Keratinocyte (primary cell): ENCODE measurements at regions not wholly inside any gene's neighbourhood (a gene's known extent, or its start where the extent isn't known, plus 50 kb on each side); places are given as distances from the start of the nearest gene placed in this dataset.

Source experiments
- DNase-seq: peaks from one replicate; pipeline ENCODE4 v3.0.0-alpha.2; 2011; ENCODE audit warnings: low read depth, missing footprints, low spot score
- FAIRE-seq: peaks from 2 replicates; lab custom pipeline; 2011; peaks lifted over from hg19 to GRCh38; lab: Jason Lieb, UNC
- H2AFZ ChIP-seq: 2 replicates; pipeline ENCODE4 v1.6.0; 2012; ENCODE audit warnings: low read length, control low read depth, inconsistent platforms; ENCODE audit not compliant: control insufficient read depth
- H3K27ac ChIP-seq: 2 replicates; pipeline ENCODE4 v1.5.1; 2011; ENCODE audit warnings: low read length; ENCODE audit not compliant: control insufficient read depth, insufficient read depth
- H3K27me3 ChIP-seq: 3 replicates; pipeline ENCODE4 v1.6.0; 2011; ENCODE audit warnings: low read length; ENCODE audit not compliant: control insufficient read depth, insufficient read depth; ENCODE audit errors: extremely low read depth
- H3K36me3 ChIP-seq, 2 experiments: 2 replicates in 1 of 2; 3 replicates in 1 of 2; pipeline ENCODE4 v1.5.1; 2011; ENCODE audit warnings: low read length in 2 of 2, mild to moderate bottlenecking in 1 of 2; ENCODE audit not compliant: control insufficient read depth in 2 of 2, insufficient read depth in 2 of 2; ENCODE audit errors: extremely low read depth in 1 of 2
- H3K4me1 ChIP-seq: 3 replicates; pipeline ENCODE4 v1.5.1; 2011; ENCODE audit warnings: low read length; ENCODE audit not compliant: control insufficient read depth, insufficient read depth; ENCODE audit errors: extremely low read depth
- H3K4me2 ChIP-seq: 3 replicates; pipeline ENCODE4 v1.6.0; 2011; ENCODE audit warnings: low read depth, low read length; ENCODE audit not compliant: control insufficient read depth, insufficient read depth; ENCODE audit errors: extremely low read depth
- H3K4me3 ChIP-seq, 3 experiments: fragments of 200-600 bp in 1 of 3; sonication (generic) in 1 of 3; 2 replicates in 2 of 3; 3 replicates in 1 of 3; pipeline ENCODE4 v1.5.1; 2011 to 2016; ENCODE audit warnings: low read length in 3 of 3, mild to moderate bottlenecking in 3 of 3, control low read depth in 2 of 3, inconsistent platforms in 1 of 3, low read depth in 1 of 3, mixed read lengths in 1 of 3, mixed run types in 1 of 3, moderate library complexity in 1 of 3; ENCODE audit not compliant: control insufficient read depth in 2 of 3, insufficient read depth in 2 of 3; ENCODE audit errors: extremely low read depth in 1 of 3
- H3K79me2 ChIP-seq: 2 replicates; pipeline ENCODE4 v1.6.0; 2012; ENCODE audit warnings: low read length; ENCODE audit not compliant: control insufficient read depth, insufficient read depth
- H3K9ac ChIP-seq: 3 replicates; pipeline ENCODE4 v1.6.0; 2011; ENCODE audit warnings: low read length; ENCODE audit not compliant: control insufficient read depth, insufficient read depth; ENCODE audit errors: extremely low read depth
- H3K9me1 ChIP-seq: 3 replicates; pipeline ENCODE4 v1.6.0; 2011; ENCODE audit warnings: low read length; ENCODE audit not compliant: control insufficient read depth, insufficient read depth; ENCODE audit errors: extremely low read depth
- H3K9me3 ChIP-seq: 2 replicates; pipeline ENCODE4 v1.5.1; 2012; ENCODE audit warnings: low read depth, low read length; ENCODE audit not compliant: control insufficient read depth
- H4K20me1 ChIP-seq: 3 replicates; pipeline ENCODE4 v1.6.0; 2011; ENCODE audit warnings: low read length; ENCODE audit not compliant: control insufficient read depth, insufficient read depth; ENCODE audit errors: extremely low read depth
- EZH2 ChIP-seq: IDR thresholded peaks from one replicate; pipeline ENCODE4 v1.6.1; 2012; ENCODE audit warnings: inconsistent platforms, mild to moderate bottlenecking, low read length, moderate library complexity
- dilution Hi-C: fragments of 300-500 bp; cut with MboI; formaldehyde crosslinking; loops from one replicate; pipeline ENCODE4 v1.7.0; 2020; ENCODE audit warnings: low sequenced_read_pairs; ENCODE audit not compliant: extremely low pct_ligation_motif_present
- TF ChIP-seq, protein P1 (sequence below), 3 experiments: IDR thresholded peaks in 1 of 3; conservative IDR thresholded peaks in 1 of 3; optimal IDR thresholded peaks in 1 of 3; 2 replicates in 2 of 3; 3 replicates in 1 of 3; pipeline versions ENCODE3 to v1.5.1; 2011; ENCODE audit warnings: low read length in 3 of 3, mild to moderate bottlenecking in 3 of 3, moderate library complexity in 2 of 3, control low read depth in 1 of 3, inconsistent platforms in 1 of 3; ENCODE audit not compliant: insufficient read depth in 2 of 3; ENCODE audit errors: extremely low read depth in 1 of 3

GRCh38 chr12:63036216-63036973 lies 101.4 kb upstream of the PPM1H start:
- FAIRE-seq (no peak), DNase-seq (no peak)
- TF ChIP-seq, protein P1, sequence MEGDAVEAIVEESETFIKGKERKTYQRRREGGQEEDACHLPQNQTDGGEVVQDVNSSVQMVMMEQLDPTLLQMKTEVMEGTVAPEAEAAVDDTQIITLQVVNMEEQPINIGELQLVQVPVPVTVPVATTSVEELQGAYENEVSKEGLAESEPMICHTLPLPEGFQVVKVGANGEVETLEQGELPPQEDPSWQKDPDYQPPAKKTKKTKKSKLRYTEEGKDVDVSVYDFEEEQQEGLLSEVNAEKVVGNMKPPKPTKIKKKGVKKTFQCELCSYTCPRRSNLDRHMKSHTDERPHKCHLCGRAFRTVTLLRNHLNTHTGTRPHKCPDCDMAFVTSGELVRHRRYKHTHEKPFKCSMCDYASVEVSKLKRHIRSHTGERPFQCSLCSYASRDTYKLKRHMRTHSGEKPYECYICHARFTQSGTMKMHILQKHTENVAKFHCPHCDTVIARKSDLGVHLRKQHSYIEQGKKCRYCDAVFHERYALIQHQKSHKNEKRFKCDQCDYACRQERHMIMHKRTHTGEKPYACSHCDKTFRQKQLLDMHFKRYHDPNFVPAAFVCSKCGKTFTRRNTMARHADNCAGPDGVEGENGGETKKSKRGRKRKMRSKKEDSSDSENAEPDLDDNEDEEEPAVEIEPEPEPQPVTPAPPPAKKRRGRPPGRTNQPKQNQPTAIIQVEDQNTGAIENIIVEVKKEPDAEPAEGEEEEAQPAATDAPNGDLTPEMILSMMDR (optimal IDR thresholded peaks at IDR 0.05 in 1 of 3, IDR thresholded peaks at IDR 0.05 in 1 of 3, conservative IDR thresholded peaks at IDR 0.05 in 1 of 3; ENCODE audit: extremely low read depth in 1 of 3, insufficient read depth in 2 of 3, low read length in 3 of 3) = no peak
- no peak for TF ChIP-seq EZH2
- Histone ChIP-seq H3K4me2 (no peak overlapping the region), H3K27ac (no peak overlapping the region), H3K9ac (no peak overlapping the region), H3K27me3 (peaks cover 6% of the 10 kb centered on the region), H3K79me2 (no peaks in the 10 kb centered on the region), H3K36me3 (no peaks in the 10 kb centered on the region), H3K9me3 (no peaks in the 10 kb centered on the region), H2AFZ (no peak overlapping the region), H3K4me3 (no peak overlapping the region), H3K4me1 (no peaks in the 10 kb centered on the region), H3K9me1 (no peaks in the 10 kb centered on the region), H4K20me1 (no peaks in the 10 kb centered on the region)
- dilution Hi-C loops = no loop called here

GRCh38 chr12:63034601-63035000 lies 99.7 kb upstream of the PPM1H start:
- Histone ChIP-seq H3K79me2 (no peaks in the 10 kb centered on the region), H3K9me1 (no peaks in the 10 kb centered on the region), H3K9ac (no peak overlapping the region), H4K20me1 (no peaks in the 10 kb centered on the region), H3K36me3 (no peaks in the 10 kb centered on the region), H3K4me2 (no peak overlapping the region), H3K4me3 (no peak overlapping the region), H2AFZ (no peak overlapping the region), H3K27me3 (peaks cover 6% of the 10 kb centered on the region), H3K4me1 (no peaks in the 10 kb centered on the region), H3K9me3 (no peaks in the 10 kb centered on the region), H3K27ac (no peak overlapping the region)
- TF ChIP-seq, protein P1 (optimal IDR thresholded peaks at IDR 0.05 in 1 of 3, IDR thresholded peaks at IDR 0.05 in 1 of 3, conservative IDR thresholded peaks at IDR 0.05 in 1 of 3; ENCODE audit: extremely low read depth in 1 of 3, insufficient read depth in 2 of 3, low read length in 3 of 3) = no peak
- no peak for TF ChIP-seq EZH2
- FAIRE-seq (no peak), DNase-seq (no peak)
- dilution Hi-C loops = no loop called here
